ENCODE measurements at regions not wholly inside any gene's neighbourhood (a gene's known extent, or its start where the extent isn't known, plus 50 kb on each side); places are given as distances from the start of the nearest gene placed in this dataset. TPM values are rescaled to one million over a fixed set of nuclear protein-coding genes. Genes with fewer than 3 reads are reported as not detected.

DNA sequence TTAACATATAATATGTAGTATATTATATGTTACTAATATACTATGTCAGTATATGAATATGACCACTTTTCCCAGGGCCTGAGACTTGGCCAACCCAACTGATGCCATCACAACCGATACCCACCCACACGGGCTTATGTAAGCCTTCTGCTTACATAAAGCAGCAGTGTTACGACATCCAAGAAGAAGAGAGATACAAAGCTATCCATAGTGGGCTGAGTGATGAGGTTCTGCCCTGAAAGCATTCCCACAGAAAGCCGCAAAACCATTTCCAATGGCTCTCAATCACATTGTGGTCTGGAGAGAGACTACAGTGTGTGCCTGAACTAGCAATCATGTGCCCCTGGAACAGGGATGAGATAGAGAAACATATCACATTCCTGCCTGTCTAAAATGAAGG lies 177.9 kb downstream of the PLOD2 start:
- H3K27ac ChIP-seq: no peak overlapping the region
- TF ChIP-seq, protein P1, sequence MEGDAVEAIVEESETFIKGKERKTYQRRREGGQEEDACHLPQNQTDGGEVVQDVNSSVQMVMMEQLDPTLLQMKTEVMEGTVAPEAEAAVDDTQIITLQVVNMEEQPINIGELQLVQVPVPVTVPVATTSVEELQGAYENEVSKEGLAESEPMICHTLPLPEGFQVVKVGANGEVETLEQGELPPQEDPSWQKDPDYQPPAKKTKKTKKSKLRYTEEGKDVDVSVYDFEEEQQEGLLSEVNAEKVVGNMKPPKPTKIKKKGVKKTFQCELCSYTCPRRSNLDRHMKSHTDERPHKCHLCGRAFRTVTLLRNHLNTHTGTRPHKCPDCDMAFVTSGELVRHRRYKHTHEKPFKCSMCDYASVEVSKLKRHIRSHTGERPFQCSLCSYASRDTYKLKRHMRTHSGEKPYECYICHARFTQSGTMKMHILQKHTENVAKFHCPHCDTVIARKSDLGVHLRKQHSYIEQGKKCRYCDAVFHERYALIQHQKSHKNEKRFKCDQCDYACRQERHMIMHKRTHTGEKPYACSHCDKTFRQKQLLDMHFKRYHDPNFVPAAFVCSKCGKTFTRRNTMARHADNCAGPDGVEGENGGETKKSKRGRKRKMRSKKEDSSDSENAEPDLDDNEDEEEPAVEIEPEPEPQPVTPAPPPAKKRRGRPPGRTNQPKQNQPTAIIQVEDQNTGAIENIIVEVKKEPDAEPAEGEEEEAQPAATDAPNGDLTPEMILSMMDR (IDR thresholded peaks at IDR 0.05): no peak
- no peak for TF ChIP-seq POLR2A (IDR thresholded peaks at IDR 0.05)
- no peaks in the 10 kb centered on the region for H3K27me3 ChIP-seq
- ATAC-seq: no peak
- no peak for DNase-seq
- no peaks in the 10 kb centered on the region for H3K9me3 ChIP-seq
- H3K4me1 ChIP-seq: no peaks in the 10 kb centered on the region
- no peak overlapping the region for H3K4me3 ChIP-seq
- intact Hi-C loops (cut with DNase I): no loop called here
- H3K36me3 ChIP-seq (replicated peaks in 1 of 2; ENCODE audit: insufficient read depth in 1 of 2, low read depth in 2 of 2): no peaks in the 10 kb centered on the region
- WGBS, 2 donors: 89 to 93% methylated on average over 4 of the region's 4 CpGs

Small RNAs in the stretch of these regions (small RNA-seq; reads per million reads assigned to genes)
- gene RNA5SP144: not detected

Data from body of pancreas (tissue), 4 donors.